SK-N-SH treated with all-trans-retinoic acid at 6 μM for 48 hours (cell line): ENCODE measurements at regions not wholly inside any gene's neighbourhood (a gene's known extent, or its start where the extent isn't known, plus 50 kb on each side); places are given as distances from the start of the nearest gene placed in this dataset.
A peak's percentile ranks its signal among the peaks of the same experiment; 100 is the strongest.

Experiments
- ATAC-seq: fragments of 200-7000 bp; cut with Tn5 transposase; 3 replicates; pipeline ENCODE4 v1.9.1; 2020; ENCODE audit warnings: mild to moderate bottlenecking, moderate library complexity
- ARNTL ChIP-seq: fragments of 450-650 bp; formaldehyde crosslinking; IDR thresholded peaks from 2 replicates; pipeline ENCODE4 v1.5.0; 2020; ENCODE audit warnings: low read depth, mild to moderate bottlenecking, moderate library complexity, borderline replicate concordance
- BACH2 ChIP-seq: fragments of 250-450 bp; sonication (Bioruptor Pico); IDR thresholded peaks from 2 replicates; pipeline ENCODE4 v1.9.0; 2021; ENCODE audit warnings: mild to moderate bottlenecking, borderline replicate concordance
- CSDC2 ChIP-seq: fragments of 250-450 bp; sonication (Bioruptor Pico); IDR thresholded peaks from 2 replicates; pipeline ENCODE4 v1.5.0; 2020; ENCODE audit warnings: mild to moderate bottlenecking, moderate library complexity
- ESRRG ChIP-seq: fragments of 250-450 bp; sonication (Bioruptor Pico); IDR thresholded peaks from 2 replicates; pipeline ENCODE4 v1.6.1; 2021; ENCODE audit warnings: mild to moderate bottlenecking
- GLIS3 ChIP-seq: fragments of 250-450 bp; sonication (Bioruptor Pico); IDR thresholded peaks from 2 replicates; pipeline ENCODE4 v1.5.0; 2020; ENCODE audit warnings: mild to moderate bottlenecking, moderate library complexity
- ISL1 ChIP-seq: fragments of 250-450 bp; sonication (Bioruptor Pico); IDR thresholded peaks from 2 replicates; pipeline ENCODE4 v2.1.2; 2022; ENCODE audit warnings: mild to moderate bottlenecking, moderate library complexity
- OSR1 ChIP-seq: fragments of 250-450 bp; sonication (Bioruptor Pico); IDR thresholded peaks from 2 replicates; pipeline ENCODE4 v1.8.0; 2022; ENCODE audit warnings: moderate library complexity, mild to moderate bottlenecking, inconsistent platforms
- PPARA ChIP-seq: fragments of 250-450 bp; sonication (Bioruptor Pico); IDR thresholded peaks from 2 replicates; pipeline ENCODE4 v1.5.0; 2020; ENCODE audit warnings: mild to moderate bottlenecking, borderline replicate concordance
- TCF4 ChIP-seq: fragments of 250-450 bp; sonication (Bioruptor Pico); IDR thresholded peaks from 2 replicates; pipeline ENCODE4 v1.8.0; 2021; ENCODE audit warnings: mild to moderate bottlenecking, moderate library complexity, borderline replicate concordance
- TOX ChIP-seq: fragments of 250-450 bp; sonication (Bioruptor Pico); IDR thresholded peaks from 2 replicates; pipeline ENCODE4 v1.8.0; 2021; ENCODE audit warnings: mild to moderate bottlenecking, moderate library complexity, borderline replicate concordance
- ZC3H10 ChIP-seq: fragments of 250-450 bp; sonication (Bioruptor Pico); IDR thresholded peaks from 2 replicates; pipeline ENCODE4 v1.5.1; 2021; ENCODE audit warnings: mild to moderate bottlenecking, moderate library complexity
- ZFP3 ChIP-seq: fragments of 250-450 bp; sonication (Bioruptor Pico); IDR thresholded peaks from 2 replicates; pipeline ENCODE4 v1.5.0; 2020; ENCODE audit warnings: mild to moderate bottlenecking, moderate library complexity
- ZFP30 ChIP-seq: fragments of 450-650 bp; formaldehyde crosslinking; IDR thresholded peaks from 2 replicates; pipeline ENCODE4 v1.5.0; 2022; ENCODE audit warnings: mild to moderate bottlenecking, moderate library complexity
- ZNF565 ChIP-seq: fragments of 450-650 bp; formaldehyde crosslinking; conservative IDR thresholded peaks from 2 replicates; pipeline ENCODE4 v1.5.0; 2020; ENCODE audit warnings: low read depth, mild to moderate bottlenecking, moderate library complexity
- ZNF70 ChIP-seq: fragments of 450-650 bp; formaldehyde crosslinking; IDR thresholded peaks from 2 replicates; pipeline ENCODE4 v1.5.0; 2020; ENCODE audit warnings: mild to moderate bottlenecking, moderate library complexity
- TF ChIP-seq, protein P1 (sequence below): fragments of 250-450 bp; sonication (Bioruptor Pico); IDR thresholded peaks from 2 replicates; pipeline ENCODE4 v1.5.1; 2020; ENCODE audit warnings: low read depth, mild to moderate bottlenecking, moderate library complexity
- TF ChIP-seq, protein P2 (sequence below): fragments of 250-450 bp; sonication (Bioruptor Pico); IDR thresholded peaks from 2 replicates; pipeline ENCODE4 v1.5.0; 2020; ENCODE audit warnings: mild to moderate bottlenecking, moderate library complexity
- TF ChIP-seq, protein P3 (sequence below): fragments of 250-450 bp; sonication (Bioruptor Pico); IDR thresholded peaks from 2 replicates; pipeline ENCODE4 v1.5.1; 2021; ENCODE audit warnings: mild to moderate bottlenecking, moderate library complexity
- TF ChIP-seq, protein P4 (sequence below): fragments of 250-450 bp; sonication (Bioruptor Pico); IDR thresholded peaks from 2 replicates; pipeline ENCODE4 v1.8.0; 2020; ENCODE audit warnings: mild to moderate bottlenecking, moderate library complexity, borderline replicate concordance

DNA sequence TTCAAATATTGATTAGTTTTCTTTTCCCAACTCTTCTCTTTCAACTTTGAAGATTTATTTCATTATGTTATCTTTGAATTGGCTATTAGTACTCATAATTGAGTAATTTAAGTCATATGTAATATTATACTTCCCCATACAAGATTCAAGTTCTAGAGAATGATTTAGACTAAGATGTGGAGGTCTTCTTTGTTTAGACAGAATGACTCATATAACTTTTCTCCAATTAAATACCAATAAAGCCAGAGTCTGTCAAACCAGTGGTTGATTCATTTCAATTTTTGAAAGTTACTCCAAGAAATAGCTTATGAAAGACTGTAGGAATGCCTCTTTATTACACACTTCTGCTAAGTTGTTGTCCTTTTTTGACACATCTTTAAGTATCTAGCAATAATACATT is 115.8 kb upstream of the SLC35F3 start:
- TF ChIP-seq ISL1 (CRISPR knock-in tag): peak; percentile 87
- TF ChIP-seq TOX (CRISPR knock-in tag): no peak
- ATAC-seq: no peak

DNA sequence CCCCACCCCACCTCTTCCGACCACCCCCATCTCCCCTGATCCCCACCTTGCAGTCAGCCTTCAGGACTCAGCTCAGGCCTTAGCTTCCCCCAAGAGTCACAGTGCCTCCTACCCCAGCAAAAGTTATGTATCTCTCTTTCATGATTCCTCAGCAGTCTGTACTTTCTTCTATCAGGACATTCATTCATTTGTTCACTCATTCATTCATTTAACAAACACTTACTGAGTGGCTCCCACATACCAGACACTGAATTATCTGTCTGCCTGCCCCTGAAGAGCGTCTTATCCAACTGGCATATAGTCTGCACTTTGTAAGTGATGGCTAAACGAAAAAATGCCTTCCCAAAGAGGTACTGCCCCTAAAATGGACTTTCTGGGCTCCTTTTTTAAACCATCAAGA is 114.4 kb upstream of the SLC35F3 start:
- no peak for ATAC-seq
- TF ChIP-seq, protein P1, sequence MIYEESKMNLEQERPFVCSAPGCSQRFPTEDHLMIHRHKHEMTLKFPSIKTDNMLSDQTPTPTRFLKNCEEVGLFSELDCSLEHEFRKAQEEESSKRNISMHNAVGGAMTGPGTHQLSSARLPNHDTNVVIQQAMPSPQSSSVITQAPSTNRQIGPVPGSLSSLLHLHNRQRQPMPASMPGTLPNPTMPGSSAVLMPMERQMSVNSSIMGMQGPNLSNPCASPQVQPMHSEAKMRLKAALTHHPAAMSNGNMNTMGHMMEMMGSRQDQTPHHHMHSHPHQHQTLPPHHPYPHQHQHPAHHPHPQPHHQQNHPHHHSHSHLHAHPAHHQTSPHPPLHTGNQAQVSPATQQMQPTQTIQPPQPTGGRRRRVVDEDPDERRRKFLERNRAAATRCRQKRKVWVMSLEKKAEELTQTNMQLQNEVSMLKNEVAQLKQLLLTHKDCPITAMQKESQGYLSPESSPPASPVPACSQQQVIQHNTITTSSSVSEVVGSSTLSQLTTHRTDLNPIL (CRISPR knock-in tag): no peak
- TF ChIP-seq, protein P2, sequence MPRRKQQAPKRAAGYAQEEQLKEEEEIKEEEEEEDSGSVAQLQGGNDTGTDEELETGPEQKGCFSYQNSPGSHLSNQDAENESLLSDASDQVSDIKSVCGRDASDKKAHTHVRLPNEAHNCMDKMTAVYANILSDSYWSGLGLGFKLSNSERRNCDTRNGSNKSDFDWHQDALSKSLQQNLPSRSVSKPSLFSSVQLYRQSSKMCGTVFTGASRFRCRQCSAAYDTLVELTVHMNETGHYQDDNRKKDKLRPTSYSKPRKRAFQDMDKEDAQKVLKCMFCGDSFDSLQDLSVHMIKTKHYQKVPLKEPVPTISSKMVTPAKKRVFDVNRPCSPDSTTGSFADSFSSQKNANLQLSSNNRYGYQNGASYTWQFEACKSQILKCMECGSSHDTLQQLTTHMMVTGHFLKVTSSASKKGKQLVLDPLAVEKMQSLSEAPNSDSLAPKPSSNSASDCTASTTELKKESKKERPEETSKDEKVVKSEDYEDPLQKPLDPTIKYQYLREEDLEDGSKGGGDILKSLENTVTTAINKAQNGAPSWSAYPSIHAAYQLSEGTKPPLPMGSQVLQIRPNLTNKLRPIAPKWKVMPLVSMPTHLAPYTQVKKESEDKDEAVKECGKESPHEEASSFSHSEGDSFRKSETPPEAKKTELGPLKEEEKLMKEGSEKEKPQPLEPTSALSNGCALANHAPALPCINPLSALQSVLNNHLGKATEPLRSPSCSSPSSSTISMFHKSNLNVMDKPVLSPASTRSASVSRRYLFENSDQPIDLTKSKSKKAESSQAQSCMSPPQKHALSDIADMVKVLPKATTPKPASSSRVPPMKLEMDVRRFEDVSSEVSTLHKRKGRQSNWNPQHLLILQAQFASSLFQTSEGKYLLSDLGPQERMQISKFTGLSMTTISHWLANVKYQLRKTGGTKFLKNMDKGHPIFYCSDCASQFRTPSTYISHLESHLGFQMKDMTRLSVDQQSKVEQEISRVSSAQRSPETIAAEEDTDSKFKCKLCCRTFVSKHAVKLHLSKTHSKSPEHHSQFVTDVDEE (CRISPR knock-in tag): no peak
- TF ChIP-seq, protein P3, sequence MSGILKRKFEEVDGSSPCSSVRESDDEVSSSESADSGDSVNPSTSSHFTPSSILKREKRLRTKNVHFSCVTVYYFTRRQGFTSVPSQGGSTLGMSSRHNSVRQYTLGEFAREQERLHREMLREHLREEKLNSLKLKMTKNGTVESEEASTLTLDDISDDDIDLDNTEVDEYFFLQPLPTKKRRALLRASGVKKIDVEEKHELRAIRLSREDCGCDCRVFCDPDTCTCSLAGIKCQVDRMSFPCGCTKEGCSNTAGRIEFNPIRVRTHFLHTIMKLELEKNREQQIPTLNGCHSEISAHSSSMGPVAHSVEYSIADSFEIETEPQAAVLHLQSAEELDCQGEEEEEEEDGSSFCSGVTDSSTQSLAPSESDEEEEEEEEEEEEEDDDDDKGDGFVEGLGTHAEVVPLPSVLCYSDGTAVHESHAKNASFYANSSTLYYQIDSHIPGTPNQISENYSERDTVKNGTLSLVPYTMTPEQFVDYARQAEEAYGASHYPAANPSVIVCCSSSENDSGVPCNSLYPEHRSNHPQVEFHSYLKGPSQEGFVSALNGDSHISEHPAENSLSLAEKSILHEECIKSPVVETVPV: no peak
- TF ChIP-seq ESRRG (no peak), ZFP30 (CRISPR knock-in tag) (no peak), ZNF565 (no peak), ISL1 (CRISPR knock-in tag) (no peak), TCF4 (CRISPR knock-in tag) (no peak), OSR1 (CRISPR knock-in tag) (no peak)
- TF ChIP-seq, all 23 proteins: peak for 0

DNA sequence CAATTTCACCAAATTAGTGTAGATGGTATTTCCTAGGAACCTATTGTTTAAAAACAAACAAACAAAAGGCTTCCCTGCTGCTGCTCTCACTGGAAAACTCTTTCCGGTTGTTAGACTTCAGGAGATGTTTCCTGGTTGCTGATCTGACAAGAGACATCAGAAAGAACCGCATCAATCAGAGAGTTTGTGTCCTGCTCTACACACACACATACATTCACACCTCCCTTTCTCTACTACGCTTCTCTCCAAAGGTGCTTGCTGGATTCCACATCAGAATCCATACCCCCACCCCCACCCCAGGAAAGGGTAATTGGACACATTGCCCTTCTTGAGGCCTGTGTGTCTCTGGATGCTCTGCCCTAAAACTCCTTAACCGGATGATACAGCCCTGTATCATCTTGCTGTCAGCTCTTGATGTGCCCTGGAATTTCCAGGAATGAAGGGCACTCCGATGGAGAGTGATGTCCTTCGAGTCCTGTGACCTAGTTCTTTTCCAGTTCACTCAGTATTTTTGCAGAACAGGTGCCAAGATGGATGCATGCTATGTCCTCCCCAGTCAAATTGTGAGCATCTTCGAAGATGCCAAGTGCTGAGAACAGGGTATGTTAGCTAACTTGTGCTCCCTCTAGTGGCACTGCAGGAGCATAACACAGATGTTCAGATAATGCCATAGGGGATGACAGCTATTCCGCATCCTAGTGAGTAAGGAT is 113.7 kb upstream of the SLC35F3 start:
- peak; percentile 99 for ATAC-seq
- TF ChIP-seq PPARA (no peak), GLIS3 (CRISPR knock-in tag) (no peak), ZFP3 (CRISPR knock-in tag) (no peak), TOX (CRISPR knock-in tag) (no peak), TCF4 (CRISPR knock-in tag) (0 out of 2 replicates have a peak, but pooled peaks have one; percentile 16), ZNF70 (peak; percentile 75; the same call in 1 of the 2 replicates), OSR1 (CRISPR knock-in tag) (no peak)
- TF ChIP-seq, protein P4, sequence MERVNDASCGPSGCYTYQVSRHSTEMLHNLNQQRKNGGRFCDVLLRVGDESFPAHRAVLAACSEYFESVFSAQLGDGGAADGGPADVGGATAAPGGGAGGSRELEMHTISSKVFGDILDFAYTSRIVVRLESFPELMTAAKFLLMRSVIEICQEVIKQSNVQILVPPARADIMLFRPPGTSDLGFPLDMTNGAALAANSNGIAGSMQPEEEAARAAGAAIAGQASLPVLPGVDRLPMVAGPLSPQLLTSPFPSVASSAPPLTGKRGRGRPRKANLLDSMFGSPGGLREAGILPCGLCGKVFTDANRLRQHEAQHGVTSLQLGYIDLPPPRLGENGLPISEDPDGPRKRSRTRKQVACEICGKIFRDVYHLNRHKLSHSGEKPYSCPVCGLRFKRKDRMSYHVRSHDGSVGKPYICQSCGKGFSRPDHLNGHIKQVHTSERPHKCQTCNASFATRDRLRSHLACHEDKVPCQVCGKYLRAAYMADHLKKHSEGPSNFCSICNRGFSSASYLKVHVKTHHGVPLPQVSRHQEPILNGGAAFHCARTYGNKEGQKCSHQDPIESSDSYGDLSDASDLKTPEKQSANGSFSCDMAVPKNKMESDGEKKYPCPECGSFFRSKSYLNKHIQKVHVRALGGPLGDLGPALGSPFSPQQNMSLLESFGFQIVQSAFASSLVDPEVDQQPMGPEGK (CRISPR knock-in tag): no peak
- TF ChIP-seq, all 23 proteins: peak for 2

DNA sequence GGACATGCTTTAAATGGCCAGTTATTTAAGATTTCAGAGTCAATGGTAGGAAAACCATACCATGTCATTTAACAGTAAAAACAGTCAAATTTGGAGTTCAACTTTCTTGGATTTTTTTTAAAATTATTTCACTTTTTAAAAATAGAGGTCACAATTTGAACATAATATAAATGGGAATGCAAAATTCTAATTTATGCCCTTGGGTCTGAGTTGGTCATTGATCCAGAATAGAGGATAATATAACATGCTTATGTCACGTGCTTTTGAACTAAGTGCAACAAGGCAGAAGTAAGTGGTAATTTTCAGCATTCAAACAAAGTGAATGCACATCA is 113.1 kb upstream of the SLC35F3 start:
- ATAC-seq: no peak
- TF ChIP-seq, protein P4 (CRISPR knock-in tag): no peak
- TF ChIP-seq CSDC2: no peak
- TF ChIP-seq ZFP3 (CRISPR knock-in tag): no peak
- TF ChIP-seq BACH2 (CRISPR knock-in tag): no peak
- TF ChIP-seq ZNF70: no peak
- no peak for TF ChIP-seq ARNTL (CRISPR knock-in tag)
- TF ChIP-seq, protein P2 (CRISPR knock-in tag): no peak
- no peak for TF ChIP-seq ESRRG
- TF ChIP-seq, protein P1 (CRISPR knock-in tag): no peak
- TF ChIP-seq, protein P3: no peak
- TF ChIP-seq PPARA: no peak
- TF ChIP-seq ZC3H10: no peak
